ENCODE measurements at regions not wholly inside any gene's neighbourhood (a gene's known extent, or its start where the extent isn't known, plus 50 kb on each side); places are given as distances from the start of the nearest gene placed in this dataset.

GRCh38 chr6:122323361-122323760 is 76.1 kb upstream of the HSF2 start:
- H3K4me3 ChIP-seq (ENCODE audit: low read depth, low read length): no peak overlapping the region

GRCh38 chr6:122330315-122330714 is 69.1 kb upstream of the HSF2 start:
- no peak overlapping the region for H3K4me3 ChIP-seq (ENCODE audit: low read depth, low read length)
- TF ChIP-seq CTCF (IDR thresholded peaks at IDR 0.05; ENCODE audit: borderline replicate concordance, insufficient read depth, low read depth, low read length): no peak

More at GRCh38 chr6:122323361-122323760, 76.1 kb upstream of the HSF2 start:
- TF ChIP-seq CTCF (IDR thresholded peaks at IDR 0.05; ENCODE audit: borderline replicate concordance, insufficient read depth, low read depth, low read length): no peak

- no peak overlapping the region for H3K4me3 ChIP-seq (ENCODE audit: low read depth, low read length)
- no peak for TF ChIP-seq CTCF (IDR thresholded peaks at IDR 0.05; ENCODE audit: borderline replicate concordance, insufficient read depth, low read depth, low read length)
These were observed 61.8 kb upstream of the HSF2 start for GRCh38 chr6:122337645-122338044.

- no peak overlapping the region for H3K4me3 ChIP-seq (ENCODE audit: low read depth, low read length)
- no peak for TF ChIP-seq CTCF (IDR thresholded peaks at IDR 0.05; ENCODE audit: borderline replicate concordance, insufficient read depth, low read depth, low read length)
These were observed 59.8 kb upstream of the HSF2 start for GRCh38 chr6:122339661-122340060.

- no peak for TF ChIP-seq CTCF (IDR thresholded peaks at IDR 0.05; ENCODE audit: borderline replicate concordance, insufficient read depth, low read depth, low read length)
- H3K4me3 ChIP-seq (ENCODE audit: low read depth, low read length): no peak overlapping the region
These were observed 52.2 kb upstream of the HSF2 start for GRCh38 chr6:122347280-122347679.

GRCh38 chr6:122347751-122348150 is 51.7 kb upstream of the HSF2 start:
- H3K4me3 ChIP-seq (ENCODE audit: low read depth, low read length): no peak overlapping the region
- TF ChIP-seq CTCF (IDR thresholded peaks at IDR 0.05; ENCODE audit: borderline replicate concordance, insufficient read depth, low read depth, low read length): no peak
